HL-60/S4 treated with retinoic acid at 250 ng/mL for 4 days and 3 days (cell line): ENCODE measurements at regions not wholly inside any gene's neighbourhood (a gene's known extent, or its start where the extent isn't known, plus 50 kb on each side); places are given as distances from the start of the nearest gene placed in this dataset.

Source experiments
- in situ Hi-C: fragments of 300-500 bp; cut with MboI; formaldehyde crosslinking; loops from 2 replicates; pipeline ENCODE4 v1.7.0; 2022; ENCODE audit warnings: low sequenced_read_pairs

DNA sequence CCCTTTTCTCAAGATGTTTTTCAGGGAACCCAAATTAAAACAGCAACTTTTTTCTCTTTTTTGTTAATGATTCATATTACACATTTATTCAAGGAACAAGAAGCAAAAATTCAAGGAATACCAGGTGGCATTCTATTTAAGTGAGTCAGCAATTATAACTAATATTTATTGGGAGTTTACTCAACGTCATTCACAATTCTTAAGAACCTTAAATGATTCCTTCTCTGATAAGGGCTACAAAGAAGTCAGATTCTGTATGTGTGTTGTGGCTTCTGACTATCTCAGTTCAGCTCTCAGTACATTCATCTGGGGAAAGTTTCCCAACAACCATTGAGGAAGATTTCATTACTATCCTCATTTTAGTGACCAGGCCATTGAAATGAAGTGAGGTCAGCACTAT, 470.7 kb upstream of the AKR1E2 start:
- in situ Hi-C loops = no loop called here

- in situ Hi-C loops = no loop called here
These were observed 471.6 kb upstream of the AKR1E2 start for GRCh38 chr10:4354382-4354812.

- in situ Hi-C loops = no loop called here
These were observed 472.0 kb upstream of the AKR1E2 start for GRCh38 chr10:4353964-4354363.

DNA sequence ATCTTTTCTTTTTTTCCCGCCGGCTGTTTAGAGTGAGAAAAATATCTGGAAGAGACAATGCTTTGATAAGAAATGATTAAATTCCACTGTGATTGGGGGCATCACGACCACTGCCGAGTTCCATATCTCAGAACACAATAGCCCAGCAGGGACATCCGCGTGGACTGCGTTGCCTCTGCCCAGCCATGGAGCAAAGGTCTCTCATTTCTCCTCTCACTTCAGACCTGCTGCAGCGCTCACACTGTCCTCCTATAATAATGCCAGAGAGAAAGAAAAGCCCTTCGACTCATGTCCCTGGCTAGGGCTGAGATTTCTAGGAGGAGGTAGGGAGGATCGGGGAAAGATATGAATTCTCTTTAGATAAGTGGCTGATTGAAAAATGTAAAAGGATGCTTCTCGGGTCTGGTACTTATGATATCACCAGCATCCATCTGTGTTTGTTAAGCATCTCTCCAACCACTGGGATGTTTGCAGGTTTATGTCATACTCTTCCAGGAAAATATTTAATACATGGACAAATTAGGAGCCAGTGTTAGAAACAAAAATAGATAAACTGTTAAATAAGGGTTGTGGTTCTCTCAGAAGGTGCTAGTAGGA, 472.9 kb upstream of the AKR1E2 start:
- in situ Hi-C loops = no loop called here

DNA sequence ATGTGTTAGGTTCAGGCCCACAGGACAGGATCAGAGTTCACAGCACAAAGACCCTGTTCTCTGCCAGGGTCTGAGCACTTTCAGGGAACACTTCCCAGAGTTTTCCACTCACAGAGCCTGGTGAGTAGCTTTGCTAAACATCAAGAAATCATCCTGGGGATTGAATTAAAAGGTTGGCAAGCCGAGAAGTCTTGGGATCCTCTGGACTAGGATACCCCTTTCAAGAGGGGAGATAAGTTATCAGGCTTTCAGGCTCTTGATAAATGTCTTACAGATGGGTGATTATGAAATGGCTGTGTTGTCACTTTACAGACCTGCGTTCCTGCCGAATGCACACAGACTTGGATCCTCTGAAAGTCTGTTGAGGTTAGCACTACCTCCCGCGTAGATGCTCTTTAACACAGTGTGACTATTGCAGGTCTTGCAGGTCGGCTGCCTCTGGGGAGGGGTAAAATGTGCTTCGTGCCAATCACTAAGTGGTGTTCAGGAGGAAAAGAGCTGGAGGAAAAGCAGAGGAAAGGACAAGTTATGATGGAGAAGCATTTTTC, 473.5 kb upstream of the AKR1E2 start:
- in situ Hi-C loops = no loop called here

GRCh38 chr10:4351723-4352413, 474.1 kb upstream of the AKR1E2 start:
- in situ Hi-C loops = no loop called here

DNA sequence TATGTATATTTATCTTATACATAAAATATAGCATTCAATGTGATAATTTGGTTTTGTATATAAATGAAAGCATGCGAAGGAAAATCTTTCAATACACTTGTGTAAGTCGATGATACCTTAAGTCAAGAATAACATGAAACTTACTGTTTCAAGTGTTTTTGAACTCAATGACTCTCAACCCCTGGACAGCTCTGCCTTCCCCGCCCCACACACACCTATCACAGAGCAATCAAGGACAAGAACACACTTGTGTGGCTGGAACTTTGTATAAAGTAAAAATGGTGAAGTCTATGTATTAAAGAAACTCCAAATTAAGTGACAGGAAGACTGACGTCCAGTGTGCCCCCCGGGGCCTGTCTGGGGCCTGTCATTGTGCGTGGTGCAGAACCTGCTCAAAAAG, 478.6 kb upstream of the AKR1E2 start:
- in situ Hi-C loops = no loop called here

GRCh38 chr10:4345877-4346646, 479.9 kb upstream of the AKR1E2 start:
- in situ Hi-C loops = no loop called here

GRCh38 chr10:4344492-4344994, 481.5 kb upstream of the AKR1E2 start:
- in situ Hi-C loops = no loop called here

GRCh38 chr10:4343873-4344272, 482.1 kb upstream of the AKR1E2 start:
- in situ Hi-C loops = no loop called here

- in situ Hi-C loops = no loop called here
These were observed 482.9 kb upstream of the AKR1E2 start for GRCh38 chr10:4343091-4343490.

GRCh38 chr10:4338768-4339167, 487.2 kb upstream of the AKR1E2 start:
- in situ Hi-C loops = no loop called here

DNA sequence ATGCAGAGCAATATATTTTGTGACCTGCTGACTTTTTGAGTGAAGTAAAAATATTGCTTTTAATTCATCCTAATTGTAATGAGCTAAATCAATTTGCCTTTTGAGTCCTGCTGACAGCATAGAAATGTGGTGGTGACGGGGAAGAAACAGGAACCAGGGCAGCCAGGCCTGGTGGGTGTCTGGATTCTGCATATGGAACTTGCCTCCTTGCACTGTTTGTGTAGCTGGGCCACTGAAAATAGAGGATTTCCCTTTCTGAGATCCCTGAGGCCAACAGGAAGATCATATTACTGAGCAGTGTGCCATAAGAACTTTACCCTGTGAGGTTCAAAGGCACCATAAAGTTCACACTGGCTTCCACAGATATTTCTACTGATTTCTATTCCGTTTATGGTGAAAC, 488.4 kb upstream of the AKR1E2 start:
- in situ Hi-C loops = no loop called here

GRCh38 chr10:4334871-4335270, 491.1 kb upstream of the AKR1E2 start:
- in situ Hi-C loops = no loop called here

DNA sequence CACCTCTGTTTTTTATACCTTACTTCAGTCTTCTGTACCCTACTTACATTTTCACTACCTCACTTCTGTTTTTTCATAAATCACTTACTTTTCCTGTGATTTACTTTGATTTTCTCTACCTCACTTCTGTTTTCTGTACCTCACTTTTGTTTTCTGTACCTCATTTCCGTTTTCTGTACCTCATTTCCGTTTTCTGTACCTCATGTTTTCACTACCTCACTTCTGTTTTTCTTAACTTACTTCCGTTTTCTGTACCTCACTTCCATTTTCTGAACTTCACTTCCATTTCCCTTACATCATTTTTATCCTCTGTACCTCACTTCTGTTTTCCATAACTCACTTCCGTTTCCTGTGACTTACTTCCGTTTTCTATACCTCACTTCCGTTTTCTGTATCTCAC, 492.0 kb upstream of the AKR1E2 start:
- in situ Hi-C loops = no loop called here

DNA sequence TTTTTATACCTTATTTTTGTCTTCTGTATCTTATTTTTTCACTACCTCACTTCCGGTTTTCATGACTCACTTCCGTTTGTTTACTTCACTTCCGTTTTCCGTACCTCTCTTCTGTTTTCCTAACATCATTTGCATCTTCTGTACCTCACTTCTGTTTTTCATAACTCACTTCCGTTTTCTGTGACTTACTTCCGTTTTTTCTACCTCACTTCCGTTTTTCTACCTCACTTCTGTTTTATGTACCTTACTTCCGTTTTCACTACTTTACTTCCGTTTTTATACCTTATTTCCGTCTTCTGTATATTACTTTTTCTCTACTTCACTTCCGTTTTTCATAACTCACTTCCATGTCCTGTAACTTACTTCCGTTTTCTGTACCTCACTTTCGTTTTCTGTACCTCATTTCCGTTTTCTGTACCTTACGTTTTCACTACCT, 492.5 kb upstream of the AKR1E2 start:
- in situ Hi-C loops = no loop called here

DNA sequence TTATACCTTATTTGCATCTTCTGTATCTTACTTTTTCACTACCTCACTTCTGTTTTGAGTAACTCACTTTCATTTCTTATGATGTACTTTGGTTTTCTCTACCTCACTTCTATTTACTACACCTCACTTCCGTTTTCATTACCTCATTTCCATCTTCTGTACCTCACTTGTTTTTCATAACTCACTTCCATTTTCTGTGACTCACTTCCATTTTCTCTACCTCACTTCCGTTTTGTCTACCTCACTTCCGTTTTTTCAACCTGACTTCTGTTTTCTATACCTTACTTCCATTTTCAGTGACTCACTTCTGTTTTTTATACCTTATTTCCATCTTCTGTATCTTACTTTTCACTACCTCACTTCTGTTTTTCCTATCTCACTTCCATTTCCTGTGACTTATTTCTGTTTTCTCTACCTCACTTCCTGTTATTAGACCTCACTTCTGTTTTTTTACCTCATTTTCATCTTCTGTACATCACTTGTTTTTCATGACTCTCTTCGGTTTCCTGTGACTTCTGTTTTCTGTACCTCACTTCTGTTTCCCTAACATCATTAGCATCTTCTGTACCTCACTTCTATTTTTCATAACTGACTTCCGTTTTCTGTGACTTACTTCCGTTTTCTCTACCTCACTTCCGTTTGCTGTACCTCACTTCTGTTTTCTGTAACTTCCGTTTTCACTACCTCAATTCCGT, 493.1 kb upstream of the AKR1E2 start:
- in situ Hi-C loops = no loop called here

- in situ Hi-C loops = no loop called here
These were observed 494.9 kb upstream of the AKR1E2 start for GRCh38 chr10:4331150-4331549.

- in situ Hi-C loops = no loop called here
These were observed 495.4 kb upstream of the AKR1E2 start for GRCh38 chr10:4330636-4331035.

DNA sequence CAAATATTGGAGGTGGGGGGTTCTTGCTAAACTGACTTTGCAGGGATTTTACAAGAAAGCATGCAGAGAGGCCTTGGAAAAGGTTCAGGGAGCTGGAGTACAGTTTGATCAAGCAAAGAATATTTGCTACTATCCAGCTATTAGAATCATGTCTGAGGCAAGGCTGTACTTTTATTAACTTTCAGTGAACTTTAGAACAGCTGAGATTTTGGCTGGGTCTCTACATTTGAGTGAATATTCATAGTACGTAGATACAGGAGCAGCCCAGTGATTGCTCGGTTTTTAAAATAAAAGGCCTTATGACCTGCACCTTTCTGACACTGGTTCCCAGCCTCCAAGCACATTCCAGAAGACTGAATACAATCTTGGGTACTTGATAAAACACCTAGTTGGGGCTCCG, 496.8 kb upstream of the AKR1E2 start:
- in situ Hi-C loops = no loop called here

- in situ Hi-C loops = no loop called here
These were observed 499.4 kb upstream of the AKR1E2 start for GRCh38 chr10:4326647-4327046.
